ENCODE measurements at regions not wholly inside any gene's neighbourhood (a gene's known extent, or its start where the extent isn't known, plus 50 kb on each side); places are given as distances from the start of the nearest gene placed in this dataset.
"Not testable (repeated sequence)": the region's sequence is repeated elsewhere in the genome, so short reads cannot be mapped to it uniquely, and the experiment has no call there.

DNA sequence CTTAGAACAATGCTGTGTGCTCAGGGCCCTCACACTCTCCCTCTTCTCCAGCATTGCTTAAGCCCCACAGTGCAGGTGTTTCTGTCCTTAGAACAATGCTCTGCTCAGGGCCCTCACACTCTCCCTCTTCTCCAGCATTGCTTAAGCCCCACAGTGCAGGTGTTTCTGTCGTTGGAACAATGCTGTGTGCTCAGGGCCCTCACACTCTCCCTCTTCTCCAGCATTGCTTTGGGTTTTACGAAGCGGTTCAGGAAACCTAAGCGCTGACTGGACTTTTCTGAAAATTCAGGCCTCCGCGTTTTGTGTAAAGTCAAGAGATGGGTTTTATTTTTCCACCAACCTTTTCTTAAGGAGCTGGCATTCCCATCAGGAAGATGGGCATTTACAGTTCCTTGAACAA lies 838.0 kb downstream of the TRIML1 start:
- peak overlapping the region; percentile 95 for H3K27ac ChIP-seq (ENCODE audit: low read depth, low read length)
- 67% methylated on average over 6 of the region's 6 CpGs for WGBS

DNA sequence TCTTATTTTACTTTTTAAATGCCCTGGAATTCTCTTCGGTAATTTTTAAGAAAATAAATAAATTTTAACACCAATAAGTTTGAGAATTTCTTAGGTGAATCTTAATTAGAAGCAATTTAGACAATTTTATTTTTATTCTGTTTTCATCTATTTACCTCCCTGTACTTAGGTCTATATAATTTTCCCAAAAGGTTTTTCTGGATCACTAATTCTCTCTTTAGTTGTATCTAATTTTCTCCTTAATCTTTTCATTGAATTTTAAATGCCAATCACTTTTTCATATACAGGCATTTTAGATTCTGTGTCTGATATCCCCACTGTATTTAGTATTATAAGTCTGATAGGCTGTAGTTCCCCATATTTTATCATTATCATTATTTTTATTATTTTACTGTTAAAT lies 845.3 kb downstream of the TRIML1 start:
- no peaks in the 10 kb centered on the region for H3K36me3 ChIP-seq (ENCODE audit: insufficient read depth, low read length)
- H3K4me3 ChIP-seq (ENCODE audit: low read length) = no peak overlapping the region
- H3K4me1 ChIP-seq (ENCODE audit: insufficient read depth, low read length) = no peaks in the 10 kb centered on the region
- WGBS = no CpG with 5 or more reads among the region's 1 CpG
- H3K9me3 ChIP-seq (ENCODE audit: insufficient read depth, low read depth, low read length) = peaks cover 25% of the 10 kb centered on the region
- H3K27me3 ChIP-seq (ENCODE audit: insufficient read depth, low read length) = no peaks in the 10 kb centered on the region
- H3K9ac ChIP-seq (ENCODE audit: low read depth, low read length) = no peak overlapping the region
- no peak overlapping the region for H3K27ac ChIP-seq (ENCODE audit: low read depth, low read length)

More for the DNA sequence above, 838.0 kb downstream of the TRIML1 start:
- H3K36me3 ChIP-seq (ENCODE audit: insufficient read depth, low read length); H3K27me3 ChIP-seq (ENCODE audit: insufficient read depth, low read length); H3K4me3 ChIP-seq (ENCODE audit: low read length); H3K9me3 ChIP-seq (ENCODE audit: insufficient read depth, low read depth, low read length): not testable (repeated sequence)
- H3K9ac ChIP-seq (ENCODE audit: low read depth, low read length) = peak overlapping the region; percentile 1; the same call in 1 of the 2 replicates
- H3K4me1 ChIP-seq (ENCODE audit: insufficient read depth, low read length) = peaks cover 34% of the 10 kb centered on the region

GRCh38 chr4:188986271-188986689 lies 847.0 kb downstream of the TRIML1 start:
- Histone ChIP-seq H3K9ac (ENCODE audit: low read depth, low read length) (no peak overlapping the region), H3K9me3 (ENCODE audit: insufficient read depth, low read depth, low read length) (peaks cover 25% of the 10 kb centered on the region), H3K27me3 (ENCODE audit: insufficient read depth, low read length) (no peaks in the 10 kb centered on the region), H3K27ac (ENCODE audit: low read depth, low read length) (no peak overlapping the region), H3K4me3 (ENCODE audit: low read length) (no peak overlapping the region), H3K36me3 (ENCODE audit: insufficient read depth, low read length) (no peaks in the 10 kb centered on the region), H3K4me1 (ENCODE audit: insufficient read depth, low read length) (no peaks in the 10 kb centered on the region)
- 94% methylated on average over 2 of the region's 2 CpGs for WGBS

- Histone ChIP-seq H3K27me3 (ENCODE audit: insufficient read depth, low read length) (no peaks in the 10 kb centered on the region), H3K9me3 (ENCODE audit: insufficient read depth, low read depth, low read length) (peaks cover 25% of the 10 kb centered on the region), H3K9ac (ENCODE audit: low read depth, low read length) (no peak overlapping the region), H3K27ac (ENCODE audit: low read depth, low read length) (no peak overlapping the region), H3K4me3 (ENCODE audit: low read length) (no peak overlapping the region), H3K36me3 (ENCODE audit: insufficient read depth, low read length) (no peaks in the 10 kb centered on the region), H3K4me1 (ENCODE audit: insufficient read depth, low read length) (no peaks in the 10 kb centered on the region)
- 94% methylated on average over 1 of the region's 1 CpG for WGBS
Observed at GRCh38 chr4:188987011-188987410, 847.8 kb downstream of the TRIML1 start.

GRCh38 chr4:188988131-188988530 lies 848.9 kb downstream of the TRIML1 start:
- H3K9ac ChIP-seq (ENCODE audit: low read depth, low read length) = no peak overlapping the region
- 96% methylated on average over 8 of the region's 8 CpGs for WGBS
- no peak overlapping the region for H3K4me3 ChIP-seq (ENCODE audit: low read length)
- H3K36me3 ChIP-seq (ENCODE audit: insufficient read depth, low read length) = no peaks in the 10 kb centered on the region
- no peaks in the 10 kb centered on the region for H3K4me1 ChIP-seq (ENCODE audit: insufficient read depth, low read length)
- H3K27ac ChIP-seq (ENCODE audit: low read depth, low read length) = no peak overlapping the region
- no peaks in the 10 kb centered on the region for H3K27me3 ChIP-seq (ENCODE audit: insufficient read depth, low read length)
- H3K9me3 ChIP-seq (ENCODE audit: insufficient read depth, low read depth, low read length) = peaks cover 20% of the 10 kb centered on the region

GRCh38 chr4:188989371-188989770 lies 850.1 kb downstream of the TRIML1 start:
- Histone ChIP-seq H3K27ac (ENCODE audit: low read depth, low read length) (no peak overlapping the region), H3K36me3 (ENCODE audit: insufficient read depth, low read length) (no peaks in the 10 kb centered on the region), H3K4me1 (ENCODE audit: insufficient read depth, low read length) (no peaks in the 10 kb centered on the region), H3K9ac (ENCODE audit: low read depth, low read length) (no peak overlapping the region), H3K9me3 (ENCODE audit: insufficient read depth, low read depth, low read length) (0 out of 2 replicates have a peak, but pooled peaks cover 8% of the 10 kb centered on the region), H3K4me3 (ENCODE audit: low read length) (no peak overlapping the region), H3K27me3 (ENCODE audit: insufficient read depth, low read length) (no peaks in the 10 kb centered on the region)
- 97% methylated on average over 3 of the region's 3 CpGs for WGBS

GRCh38 chr4:188992706-188993105 lies 853.5 kb downstream of the TRIML1 start:
- H3K4me1 ChIP-seq (ENCODE audit: insufficient read depth, low read length) = no peaks in the 10 kb centered on the region
- H3K9me3 ChIP-seq (ENCODE audit: insufficient read depth, low read depth, low read length) = 0 out of 2 replicates have a peak, but pooled peaks cover 2% of the 10 kb centered on the region
- 100% methylated on average over 1 of the region's 1 CpG for WGBS
- no peaks in the 10 kb centered on the region for H3K36me3 ChIP-seq (ENCODE audit: insufficient read depth, low read length)
- H3K4me3 ChIP-seq (ENCODE audit: low read length) = no peak overlapping the region
- H3K27ac ChIP-seq (ENCODE audit: low read depth, low read length) = no peak overlapping the region
- no peaks in the 10 kb centered on the region for H3K27me3 ChIP-seq (ENCODE audit: insufficient read depth, low read length)
- H3K9ac ChIP-seq (ENCODE audit: low read depth, low read length) = no peak overlapping the region

- H3K9ac ChIP-seq (ENCODE audit: low read depth, low read length) = no peak overlapping the region
- no peak overlapping the region for H3K27ac ChIP-seq (ENCODE audit: low read depth, low read length)
- no peaks in the 10 kb centered on the region for H3K4me1 ChIP-seq (ENCODE audit: insufficient read depth, low read length)
- H3K27me3 ChIP-seq (ENCODE audit: insufficient read depth, low read length) = no peaks in the 10 kb centered on the region
- H3K9me3 ChIP-seq (ENCODE audit: insufficient read depth, low read depth, low read length) = 0 out of 2 replicates have a peak, but pooled peaks cover 2% of the 10 kb centered on the region
- WGBS = 96% methylated on average over 6 of the region's 6 CpGs
- H3K36me3 ChIP-seq (ENCODE audit: insufficient read depth, low read length) = no peaks in the 10 kb centered on the region
- H3K4me3 ChIP-seq (ENCODE audit: low read length) = no peak overlapping the region
Observed at GRCh38 chr4:188993871-188994270, 854.6 kb downstream of the TRIML1 start.

- 97% methylated on average over 12 of the region's 12 CpGs for WGBS
- no peaks in the 10 kb centered on the region for H3K9me3 ChIP-seq (ENCODE audit: insufficient read depth, low read depth, low read length)
- H3K36me3 ChIP-seq (ENCODE audit: insufficient read depth, low read length) = no peaks in the 10 kb centered on the region
- no peaks in the 10 kb centered on the region for H3K27me3 ChIP-seq (ENCODE audit: insufficient read depth, low read length)
- H3K4me1 ChIP-seq (ENCODE audit: insufficient read depth, low read length) = no peaks in the 10 kb centered on the region
- H3K4me3 ChIP-seq (ENCODE audit: low read length) = no peak overlapping the region
- H3K27ac ChIP-seq (ENCODE audit: low read depth, low read length) = no peak overlapping the region
- no peak overlapping the region for H3K9ac ChIP-seq (ENCODE audit: low read depth, low read length)
Observed at GRCh38 chr4:189001283-189001970, 862.2 kb downstream of the TRIML1 start.

DNA sequence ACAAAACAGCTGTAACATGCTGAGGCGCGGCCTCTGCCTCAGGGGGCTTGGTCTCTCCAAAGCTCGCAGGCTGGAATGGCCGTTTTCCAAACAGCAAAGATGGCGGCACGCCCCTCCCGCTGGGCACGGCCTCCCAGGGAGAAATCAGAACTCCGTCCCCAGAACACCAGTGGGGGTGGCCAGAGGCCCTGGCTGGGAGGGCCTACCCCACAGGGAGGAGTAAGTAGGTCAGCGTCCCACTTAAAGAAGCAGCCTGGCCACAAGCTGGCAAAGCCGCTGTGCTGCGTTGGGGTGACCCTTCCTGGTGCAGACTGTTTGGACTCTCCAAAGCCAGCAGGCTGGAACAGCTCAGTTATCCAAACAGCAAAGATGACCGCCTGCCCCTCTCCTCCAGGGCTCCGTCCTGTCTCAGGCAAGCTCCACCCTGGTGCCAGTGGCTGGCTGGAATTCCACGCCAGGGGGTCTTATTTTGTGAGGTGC lies 862.8 kb downstream of the TRIML1 start:
- Histone ChIP-seq H3K9me3 (ENCODE audit: insufficient read depth, low read depth, low read length) (no peaks in the 10 kb centered on the region), H3K4me3 (ENCODE audit: low read length) (no peak overlapping the region), H3K36me3 (ENCODE audit: insufficient read depth, low read length) (no peaks in the 10 kb centered on the region), H3K4me1 (ENCODE audit: insufficient read depth, low read length) (no peaks in the 10 kb centered on the region), H3K27me3 (ENCODE audit: insufficient read depth, low read length) (no peaks in the 10 kb centered on the region), H3K27ac (ENCODE audit: low read depth, low read length) (no peak overlapping the region), H3K9ac (ENCODE audit: low read depth, low read length) (no peak overlapping the region)
- WGBS = 97% methylated on average over 15 of the region's 15 CpGs

DNA sequence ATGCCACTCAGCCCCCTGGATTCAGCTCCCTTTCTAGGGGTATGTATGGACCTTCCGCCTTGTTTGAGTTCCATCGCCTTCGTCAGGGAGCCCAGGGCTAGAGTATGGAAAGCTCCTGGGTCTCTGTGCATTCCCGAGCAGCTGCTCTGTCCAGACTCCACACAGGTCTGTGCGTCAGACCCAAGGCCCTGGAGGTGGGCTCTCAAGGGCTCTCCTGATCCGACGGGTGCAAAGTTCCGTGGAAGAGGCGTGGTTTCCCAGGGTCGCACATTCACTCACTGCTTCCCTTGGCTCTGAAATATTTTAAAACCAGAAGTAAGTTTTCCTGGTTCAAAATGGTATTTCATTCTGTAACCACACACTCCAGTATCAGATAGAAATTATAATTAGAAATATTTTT lies 863.2 kb downstream of the TRIML1 start:
- H3K4me1 ChIP-seq (ENCODE audit: insufficient read depth, low read length) = no peaks in the 10 kb centered on the region
- WGBS = 96% methylated on average over 10 of the region's 10 CpGs
- H3K27me3 ChIP-seq (ENCODE audit: insufficient read depth, low read length) = no peaks in the 10 kb centered on the region
- H3K4me3 ChIP-seq (ENCODE audit: low read length) = no peak overlapping the region
- no peaks in the 10 kb centered on the region for H3K36me3 ChIP-seq (ENCODE audit: insufficient read depth, low read length)
- H3K27ac ChIP-seq (ENCODE audit: low read depth, low read length) = no peak overlapping the region
- no peak overlapping the region for H3K9ac ChIP-seq (ENCODE audit: low read depth, low read length)
- no peaks in the 10 kb centered on the region for H3K9me3 ChIP-seq (ENCODE audit: insufficient read depth, low read depth, low read length)

All from HUES64 (cell line).